KG1 (cell line): ENCODE measurements at regions not wholly inside any gene's neighbourhood (a gene's known extent, or its start where the extent isn't known, plus 50 kb on each side); places are given as distances from the start of the nearest gene placed in this dataset.
"Not testable (repeated sequence)": the region's sequence is repeated elsewhere in the genome, so short reads cannot be mapped to it uniquely, and the experiment has no call there.

ENCODE experiments used
- DNase-seq: peaks from one replicate; lab custom pipeline; 2025; lab: John Stamatoyannopoulos, UW

GRCh38 chr13:90734497-90734896, 613.0 kb upstream of the MIR17HG start:
- not testable (repeated sequence) for DNase-seq

GRCh38 chr13:90738881-90739280, 608.6 kb upstream of the MIR17HG start:
- DNase-seq, result no peak

- DNase-seq, result no peak
Observed at GRCh38 chr13:90740099-90740498, 607.4 kb upstream of the MIR17HG start.

GRCh38 chr13:90742381-90742780, 605.1 kb upstream of the MIR17HG start:
- no peak for DNase-seq

GRCh38 chr13:90746230-90746629, 601.3 kb upstream of the MIR17HG start:
- no peak for DNase-seq

GRCh38 chr13:90750021-90750420, 597.5 kb upstream of the MIR17HG start:
- DNase-seq, result no peak

- no peak for DNase-seq
Observed at GRCh38 chr13:90751026-90751425, 596.5 kb upstream of the MIR17HG start.

- no peak for DNase-seq
Observed at GRCh38 chr13:90752070-90752469, 595.4 kb upstream of the MIR17HG start.

- DNase-seq, result no peak
Observed at GRCh38 chr13:90757127-90757680, 590.3 kb upstream of the MIR17HG start.

- no peak for DNase-seq
Observed at GRCh38 chr13:90760639-90761038, 586.8 kb upstream of the MIR17HG start.

GRCh38 chr13:90763476-90764150, 583.9 kb upstream of the MIR17HG start:
- DNase-seq, result no peak

- no peak for DNase-seq
Observed at GRCh38 chr13:90766386-90766902, 581.0 kb upstream of the MIR17HG start.

- no peak for DNase-seq
Observed at GRCh38 chr13:90768116-90768515, 579.4 kb upstream of the MIR17HG start.

GRCh38 chr13:90769387-90769786, 578.1 kb upstream of the MIR17HG start:
- no peak for DNase-seq

GRCh38 chr13:90770334-90770733, 577.2 kb upstream of the MIR17HG start:
- DNase-seq, result no peak

- DNase-seq, result no peak
Observed at GRCh38 chr13:90773681-90774080, 573.8 kb upstream of the MIR17HG start.

- DNase-seq, result no peak
Observed at GRCh38 chr13:90776051-90776748, 571.3 kb upstream of the MIR17HG start.

- no peak for DNase-seq
Observed at GRCh38 chr13:90783273-90783672, 564.2 kb upstream of the MIR17HG start.

- no peak for DNase-seq
Observed at GRCh38 chr13:90787007-90787406, 560.5 kb upstream of the MIR17HG start.

GRCh38 chr13:90792335-90792734, 555.2 kb upstream of the MIR17HG start:
- no peak for DNase-seq

- DNase-seq, result no peak
Observed at GRCh38 chr13:90793261-90793820, 554.1 kb upstream of the MIR17HG start.

GRCh38 chr13:90796474-90796873, 551.0 kb upstream of the MIR17HG start:
- DNase-seq, result no peak

GRCh38 chr13:90797335-90797734, 550.2 kb upstream of the MIR17HG start:
- no peak for DNase-seq
